A673 (cell line): ENCODE measurements at regions not wholly inside any gene's neighbourhood (a gene's known extent, or its start where the extent isn't known, plus 50 kb on each side); places are given as distances from the start of the nearest gene placed in this dataset.

Experiments used
- CTCF ChIP-seq: fragments of 300-800, 200-600 bp; sonication (generic); conservative IDR thresholded peaks from 2 replicates; pipeline ENCODE4 v1.5.1; 2017; ENCODE audit warnings: low read depth, mild to moderate bottlenecking, antibody characterized with exemption, low read length, moderate library complexity, mixed read lengths
- EZH2 ChIP-seq: fragments of 200-600 bp; sonication (generic); IDR thresholded peaks from 2 replicates; pipeline ENCODE4 v1.6.1; 2017; ENCODE audit warnings: borderline replicate concordance, low read depth, mild to moderate bottlenecking, mixed read lengths, antibody characterized with exemption, low read length; ENCODE audit not compliant: poor library complexity, severe bottlenecking

GRCh38 chr9:84490206-84490841 is 149.8 kb upstream of the SLC28A3 start:
- TF ChIP-seq CTCF (no peak), EZH2 (no peak)
